GM21515 (cell line): ENCODE measurements at regions not wholly inside any gene's neighbourhood (a gene's known extent, or its start where the extent isn't known, plus 50 kb on each side); places are given as distances from the start of the nearest gene placed in this dataset.
"Not testable (repeated sequence)": the region's sequence is repeated elsewhere in the genome, so short reads cannot be mapped to it uniquely, and the experiment has no call there.

Experiments used
- ATAC-seq: cut with Tn5 transposase; IDR thresholded peaks from one replicate; pipeline ENCODE4 v1.9.1; 2021; ENCODE audit not compliant: unreplicated experiment

- ATAC-seq = no peak
Observed at GRCh38 chr11:133653336-133653735, 121.0 kb upstream of the OPCML start.

- no peak for ATAC-seq
Observed at GRCh38 chr11:133650082-133650481, 117.8 kb upstream of the OPCML start.

- no peak for ATAC-seq
Observed at GRCh38 chr11:133649040-133649439, 116.7 kb upstream of the OPCML start.

GRCh38 chr11:133639408-133639807 is 107.1 kb upstream of the OPCML start:
- ATAC-seq = no peak

GRCh38 chr11:133638921-133639320 is 106.6 kb upstream of the OPCML start:
- ATAC-seq = no peak

- ATAC-seq = no peak
Observed at GRCh38 chr11:133636711-133637355, 104.5 kb upstream of the OPCML start.

GRCh38 chr11:133635244-133635739 is 103.0 kb upstream of the OPCML start:
- no peak for ATAC-seq

- not testable (repeated sequence) for ATAC-seq
Observed at GRCh38 chr11:133628371-133628770, 96.1 kb upstream of the OPCML start.

- no peak for ATAC-seq
Observed at GRCh38 chr11:133621611-133622010, 89.3 kb upstream of the OPCML start.

GRCh38 chr11:133619973-133620372 is 87.7 kb upstream of the OPCML start:
- ATAC-seq = no peak

- ATAC-seq = no peak
Observed at GRCh38 chr11:133619397-133619796, 87.1 kb upstream of the OPCML start.

GRCh38 chr11:133618544-133618943 is 86.2 kb upstream of the OPCML start:
- ATAC-seq = no peak

GRCh38 chr11:133608496-133608895 is 76.2 kb upstream of the OPCML start:
- ATAC-seq = no peak

GRCh38 chr11:133606124-133606523 is 73.8 kb upstream of the OPCML start:
- no peak for ATAC-seq

GRCh38 chr11:133605482-133605881 is 73.2 kb upstream of the OPCML start:
- ATAC-seq = no peak

GRCh38 chr11:133601641-133602040 is 69.3 kb upstream of the OPCML start:
- no peak for ATAC-seq

GRCh38 chr11:133600786-133601185 is 68.5 kb upstream of the OPCML start:
- no peak for ATAC-seq

- ATAC-seq = no peak
Observed at GRCh38 chr11:133600306-133600705, 68.0 kb upstream of the OPCML start.

- ATAC-seq = no peak
Observed at GRCh38 chr11:133598906-133599305, 66.6 kb upstream of the OPCML start.

- no peak for ATAC-seq
Observed at GRCh38 chr11:133597236-133597635, 64.9 kb upstream of the OPCML start.

GRCh38 chr11:133595998-133596590 is 63.8 kb upstream of the OPCML start:
- no peak for ATAC-seq

- ATAC-seq = no peak
Observed at GRCh38 chr11:133593036-133593435, 60.7 kb upstream of the OPCML start.
